KMS-11 (cell line): ENCODE measurements at regions not wholly inside any gene's neighbourhood (a gene's known extent, or its start where the extent isn't known, plus 50 kb on each side); places are given as distances from the start of the nearest gene placed in this dataset.

Source experiments
- H2AFZ ChIP-seq: fragments of 200-600 bp; sonication (generic); 2 replicates; pipeline ENCODE4 v1.6.1; 2016; ENCODE audit warnings: antibody characterized with exemption, mixed run types, low read depth
- H3K27ac ChIP-seq: fragments of 200-600 bp; sonication (generic); 2 replicates; pipeline ENCODE4 v1.6.1; 2016; ENCODE audit warnings: mild to moderate bottlenecking, mixed run types
- H3K27me3 ChIP-seq: fragments of 200-600 bp; sonication (generic); 2 replicates; pipeline ENCODE4 v1.6.1; 2017; ENCODE audit warnings: mild to moderate bottlenecking, low read depth, mixed run types, moderate library complexity; ENCODE audit not compliant: insufficient read depth
- H3K36me3 ChIP-seq: fragments of 200-600 bp; sonication (generic); 2 replicates; pipeline ENCODE4 v1.6.1; 2017; ENCODE audit warnings: mild to moderate bottlenecking, mixed run types; ENCODE audit not compliant: insufficient read depth
- H3K4me1 ChIP-seq: fragments of 200-600 bp; sonication (generic); 2 replicates; pipeline ENCODE4 v1.6.1; 2016; ENCODE audit warnings: mild to moderate bottlenecking, low read depth, mixed run types; ENCODE audit not compliant: poor library complexity, severe bottlenecking
- H3K4me2 ChIP-seq: fragments of 200-600 bp; sonication (generic); 2 replicates; pipeline ENCODE4 v1.7.0; 2016; ENCODE audit warnings: mild to moderate bottlenecking, mixed run types
- H3K4me3 ChIP-seq: fragments of 200-600 bp; sonication (generic); IDR thresholded peaks from 2 replicates; pipeline ENCODE4 v1.6.1; 2017; ENCODE audit warnings: low read depth, low read length, mixed read lengths; ENCODE audit not compliant: insufficient read depth
- H3K79me2 ChIP-seq: fragments of 200-600 bp; sonication (generic); 2 replicates; pipeline ENCODE4 v1.6.1; 2016; ENCODE audit warnings: low read depth, mixed run types; ENCODE audit not compliant: insufficient read depth
- H3K9ac ChIP-seq: fragments of 200-600 bp; sonication (generic); 2 replicates; pipeline ENCODE4 v1.6.1; 2016; ENCODE audit warnings: mild to moderate bottlenecking, mixed run types
- H4K20me1 ChIP-seq: fragments of 200-600 bp; sonication (generic); 2 replicates; pipeline ENCODE4 v1.6.1; 2016; ENCODE audit warnings: mild to moderate bottlenecking, mixed run types; ENCODE audit not compliant: insufficient read depth
- TF ChIP-seq, protein P1 (sequence below): fragments of 200-600 bp; sonication (generic); conservative IDR thresholded peaks from 2 replicates; pipeline ENCODE4 v1.6.1; 2017; ENCODE audit warnings: low read depth, mild to moderate bottlenecking, antibody characterized with exemption, low read length, moderate library complexity, mixed read lengths

GRCh38 chr10:56003555-56003954 lies 357.5 kb downstream of the ZWINT start:
- H3K36me3 ChIP-seq, result no peaks in the 10 kb centered on the region
- H3K27me3 ChIP-seq, result no peaks in the 10 kb centered on the region
- no peak overlapping the region for H3K4me2 ChIP-seq
- TF ChIP-seq, protein P1, sequence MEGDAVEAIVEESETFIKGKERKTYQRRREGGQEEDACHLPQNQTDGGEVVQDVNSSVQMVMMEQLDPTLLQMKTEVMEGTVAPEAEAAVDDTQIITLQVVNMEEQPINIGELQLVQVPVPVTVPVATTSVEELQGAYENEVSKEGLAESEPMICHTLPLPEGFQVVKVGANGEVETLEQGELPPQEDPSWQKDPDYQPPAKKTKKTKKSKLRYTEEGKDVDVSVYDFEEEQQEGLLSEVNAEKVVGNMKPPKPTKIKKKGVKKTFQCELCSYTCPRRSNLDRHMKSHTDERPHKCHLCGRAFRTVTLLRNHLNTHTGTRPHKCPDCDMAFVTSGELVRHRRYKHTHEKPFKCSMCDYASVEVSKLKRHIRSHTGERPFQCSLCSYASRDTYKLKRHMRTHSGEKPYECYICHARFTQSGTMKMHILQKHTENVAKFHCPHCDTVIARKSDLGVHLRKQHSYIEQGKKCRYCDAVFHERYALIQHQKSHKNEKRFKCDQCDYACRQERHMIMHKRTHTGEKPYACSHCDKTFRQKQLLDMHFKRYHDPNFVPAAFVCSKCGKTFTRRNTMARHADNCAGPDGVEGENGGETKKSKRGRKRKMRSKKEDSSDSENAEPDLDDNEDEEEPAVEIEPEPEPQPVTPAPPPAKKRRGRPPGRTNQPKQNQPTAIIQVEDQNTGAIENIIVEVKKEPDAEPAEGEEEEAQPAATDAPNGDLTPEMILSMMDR, result no peak
- H3K79me2 ChIP-seq, result no peaks in the 10 kb centered on the region
- no peak overlapping the region for H3K27ac ChIP-seq
- H3K9ac ChIP-seq, result no peak overlapping the region
- H2AFZ ChIP-seq, result no peak overlapping the region
- no peaks in the 10 kb centered on the region for H4K20me1 ChIP-seq
- H3K4me3 ChIP-seq, result no peak overlapping the region
- H3K4me1 ChIP-seq, result no peaks in the 10 kb centered on the region

- H3K9ac ChIP-seq, result no peak overlapping the region
Measured at GRCh38 chr10:55989188-55989587, 371.9 kb downstream of the ZWINT start.

DNA sequence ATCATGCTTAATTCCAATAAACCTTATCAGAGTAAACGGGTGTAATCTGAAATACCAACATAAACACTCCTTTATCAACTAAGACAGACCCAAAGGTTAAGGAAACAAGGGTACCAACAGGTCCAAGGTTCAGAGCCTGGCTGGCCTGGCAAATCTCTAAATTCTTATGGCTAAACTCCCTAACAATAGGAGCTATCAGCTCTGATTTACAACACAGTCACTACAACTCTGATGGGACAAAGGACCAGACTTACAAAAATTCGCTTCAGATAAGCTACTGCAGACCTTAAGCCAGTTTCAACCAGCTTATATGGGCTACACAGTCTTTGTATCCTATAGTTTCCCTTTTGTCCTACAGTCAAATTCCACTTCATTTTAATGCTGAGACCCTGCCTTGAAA lies 381.9 kb downstream of the ZWINT start:
- H3K79me2 ChIP-seq, result no peaks in the 10 kb centered on the region
- no peaks in the 10 kb centered on the region for H4K20me1 ChIP-seq
- no peak overlapping the region for H2AFZ ChIP-seq
- no peaks in the 10 kb centered on the region for H3K4me1 ChIP-seq
- no peak overlapping the region for H3K4me2 ChIP-seq
- no peak overlapping the region for H3K4me3 ChIP-seq
- H3K9ac ChIP-seq, result no peak overlapping the region
- no peaks in the 10 kb centered on the region for H3K27me3 ChIP-seq
- TF ChIP-seq, protein P1, result no peak
- H3K27ac ChIP-seq, result no peak overlapping the region
- no peaks in the 10 kb centered on the region for H3K36me3 ChIP-seq

More at GRCh38 chr10:55989188-55989587, 371.9 kb downstream of the ZWINT start:
- Histone ChIP-seq H3K27ac (no peak overlapping the region), H3K4me3 (no peak overlapping the region), H2AFZ (no peak overlapping the region), H3K79me2 (no peaks in the 10 kb centered on the region), H4K20me1 (no peaks in the 10 kb centered on the region), H3K4me2 (no peak overlapping the region), H3K36me3 (no peaks in the 10 kb centered on the region), H3K4me1 (no peaks in the 10 kb centered on the region), H3K27me3 (no peaks in the 10 kb centered on the region)
- TF ChIP-seq, protein P1, result no peak

DNA sequence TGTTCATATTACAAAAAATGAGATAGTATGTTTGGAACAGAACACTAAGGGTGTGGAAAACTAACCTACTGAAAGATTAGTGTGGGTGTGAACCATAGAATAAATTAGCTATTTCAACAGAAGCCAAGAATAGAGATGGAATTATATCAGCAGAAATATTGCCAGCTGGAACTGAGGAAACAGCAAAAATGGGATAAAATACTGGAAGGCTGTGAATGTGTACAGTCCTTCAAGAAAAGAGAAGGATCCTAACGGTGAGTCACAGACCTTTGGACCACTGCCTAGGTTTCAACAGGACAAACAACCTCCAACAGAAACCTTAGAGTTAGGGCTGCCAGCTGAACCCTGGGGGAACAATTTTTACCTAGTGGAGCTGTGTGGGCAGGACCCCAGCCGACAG lies 395.0 kb downstream of the ZWINT start:
- H3K4me3 ChIP-seq, result no peak overlapping the region
- H3K79me2 ChIP-seq, result no peaks in the 10 kb centered on the region
- H4K20me1 ChIP-seq, result no peaks in the 10 kb centered on the region
- TF ChIP-seq, protein P1, result no peak
- H3K9ac ChIP-seq, result no peak overlapping the region
- no peaks in the 10 kb centered on the region for H3K36me3 ChIP-seq
- no peak overlapping the region for H2AFZ ChIP-seq
- no peak overlapping the region for H3K27ac ChIP-seq
- H3K4me1 ChIP-seq, result no peaks in the 10 kb centered on the region
- no peak overlapping the region for H3K4me2 ChIP-seq
- H3K27me3 ChIP-seq, result no peaks in the 10 kb centered on the region
